DMS53 treated with DMSO at 0.1 percent for 48 hours (cell line): ENCODE measurements at regions not wholly inside any gene's neighbourhood (a gene's known extent, or its start where the extent isn't known, plus 50 kb on each side); places are given as distances from the start of the nearest gene placed in this dataset.
"Not testable (repeated sequence)": the region's sequence is repeated elsewhere in the genome, so short reads cannot be mapped to it uniquely, and the experiment has no call there.

ENCODE experiments used
- DNase-seq: peaks from one replicate; lab custom pipeline; 2025; ENCODE audit not compliant: unreplicated experiment; lab: John Stamatoyannopoulos, UW

DNA sequence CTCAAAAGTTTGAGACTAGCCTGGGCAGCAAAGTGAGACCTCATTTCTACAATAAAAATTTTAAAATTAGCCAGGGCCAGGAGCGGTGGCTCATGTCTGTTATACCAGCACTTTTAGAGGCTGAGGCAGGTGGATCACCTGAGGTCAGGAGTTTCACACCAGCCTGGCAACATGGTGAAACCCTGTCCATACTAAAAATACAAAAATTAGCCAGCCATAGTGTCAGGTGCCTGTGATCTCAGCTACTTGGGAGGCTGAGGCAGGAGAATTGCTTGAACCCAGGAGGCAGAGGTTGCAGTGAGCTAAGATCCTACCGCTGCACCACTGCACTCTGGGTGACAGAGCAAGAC lies 85.1 kb upstream of the MAP4 start:
- DNase-seq: not testable (repeated sequence)

- DNase-seq: no peak
Measured at GRCh38 chr3:48092270-48092669, 76.1 kb upstream of the MAP4 start.

DNA sequence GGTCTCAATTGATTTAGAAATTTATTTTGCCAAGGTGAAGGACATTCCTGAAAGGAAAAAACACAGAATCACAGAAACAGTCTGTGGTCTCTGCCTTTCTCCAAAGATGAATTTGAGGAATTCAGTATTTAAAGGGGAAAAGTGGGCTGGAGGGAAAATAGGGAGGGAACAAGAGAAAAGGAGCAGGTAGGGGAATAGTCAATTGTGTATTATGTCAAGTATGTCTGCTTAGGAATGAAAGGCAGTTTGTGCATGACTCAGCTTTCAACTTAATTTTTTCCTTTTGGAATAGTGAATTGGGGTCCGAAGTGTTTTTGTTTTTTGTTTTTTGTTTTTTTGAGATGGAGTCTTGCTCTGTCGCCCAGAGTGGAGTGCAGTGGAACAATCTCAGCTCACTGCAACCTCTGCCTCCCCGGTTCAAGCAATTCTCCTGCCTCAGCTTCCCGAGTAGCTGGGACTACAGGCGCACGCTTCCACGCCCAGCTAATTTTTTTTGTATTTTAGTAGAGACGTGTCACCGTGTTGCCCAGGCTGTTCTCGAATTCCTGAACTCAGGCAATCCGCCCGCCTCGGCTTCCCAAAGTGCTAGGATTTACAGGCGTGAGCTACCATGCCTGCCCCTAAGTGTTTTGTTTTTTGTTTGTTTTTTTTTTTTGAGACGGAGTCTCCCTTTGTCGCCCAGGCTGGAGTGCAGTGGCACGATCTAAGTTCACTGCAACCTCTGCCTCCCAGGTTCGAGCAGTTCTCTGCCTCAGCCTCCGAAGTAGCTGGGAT lies 74.1 kb upstream of the MAP4 start:
- DNase-seq: no peak

DNA sequence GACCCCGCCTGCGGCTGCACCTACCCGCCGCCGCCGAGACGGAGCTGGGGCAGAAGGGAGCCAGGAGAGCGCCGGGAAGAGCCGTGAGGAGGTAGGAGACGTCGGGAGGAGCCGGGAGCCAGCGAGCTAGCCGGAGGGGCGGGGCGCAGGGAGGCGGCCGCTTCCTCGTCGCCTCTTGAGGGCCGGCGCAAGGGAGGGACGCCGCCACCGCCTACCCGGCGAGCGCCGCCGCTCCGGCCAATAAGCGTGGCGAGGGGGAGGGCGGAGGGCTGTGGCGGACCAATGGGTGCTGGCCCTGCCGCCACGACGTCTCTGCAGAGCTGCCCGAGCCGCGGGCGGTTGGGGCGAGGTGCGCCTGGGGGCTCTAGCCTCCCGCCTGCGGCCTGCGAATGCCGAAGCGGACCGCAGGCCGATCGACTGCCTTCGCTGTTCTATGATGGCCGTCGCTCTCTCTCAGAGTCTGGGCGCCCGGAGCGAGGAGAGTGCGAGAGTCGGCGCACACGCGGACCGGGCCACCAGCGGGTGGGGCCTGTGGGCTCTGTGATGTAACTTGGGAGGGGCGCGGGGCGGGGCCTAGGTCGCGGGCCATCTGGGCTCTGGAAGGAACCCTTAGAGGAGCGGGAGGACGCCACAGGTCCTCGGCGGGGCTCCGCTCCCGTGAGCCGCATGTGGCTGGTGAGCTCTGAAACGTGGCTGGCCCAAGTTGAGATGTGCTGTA lies 72.7 kb upstream of the MAP4 start:
- DNase-seq: peak; percentile 67

GRCh38 chr3:48088056-48088748 lies 72.0 kb upstream of the MAP4 start:
- DNase-seq: no peak

GRCh38 chr3:48086705-48087104 lies 70.5 kb upstream of the MAP4 start:
- DNase-seq: no peak

DNA sequence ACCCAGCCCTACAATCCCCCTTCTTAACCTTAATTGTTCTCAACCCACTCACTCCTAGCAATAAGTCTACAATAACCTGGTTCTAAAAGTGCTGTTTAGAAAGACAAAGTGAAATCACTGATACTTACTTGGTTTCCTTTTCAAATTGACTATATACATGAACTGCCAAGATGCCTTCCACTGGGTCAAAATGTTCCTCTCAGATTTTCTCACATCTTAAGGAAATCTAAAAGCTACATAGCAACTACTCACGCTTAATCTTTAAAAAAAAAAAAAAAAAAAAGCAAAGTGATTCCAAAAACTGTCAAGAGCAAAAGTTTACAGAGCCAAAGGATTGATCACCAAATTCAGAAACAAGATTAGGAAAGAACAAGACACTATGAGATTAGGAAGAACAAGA lies 68.7 kb upstream of the MAP4 start:
- DNase-seq: no peak

GRCh38 chr3:48084170-48084569 lies 68.0 kb upstream of the MAP4 start:
- no peak for DNase-seq

GRCh38 chr3:48082580-48083184 lies 66.5 kb upstream of the MAP4 start:
- no peak for DNase-seq

- no peak for DNase-seq
Measured at GRCh38 chr3:48077815-48078214, 61.6 kb upstream of the MAP4 start.

GRCh38 chr3:48070030-48070429 lies 53.8 kb upstream of the MAP4 start:
- no peak for DNase-seq

GRCh38 chr3:48069339-48069738 lies 53.1 kb upstream of the MAP4 start:
- DNase-seq: no peak

- no peak for DNase-seq
Measured at GRCh38 chr3:48068886-48069285, 52.7 kb upstream of the MAP4 start.

DNA sequence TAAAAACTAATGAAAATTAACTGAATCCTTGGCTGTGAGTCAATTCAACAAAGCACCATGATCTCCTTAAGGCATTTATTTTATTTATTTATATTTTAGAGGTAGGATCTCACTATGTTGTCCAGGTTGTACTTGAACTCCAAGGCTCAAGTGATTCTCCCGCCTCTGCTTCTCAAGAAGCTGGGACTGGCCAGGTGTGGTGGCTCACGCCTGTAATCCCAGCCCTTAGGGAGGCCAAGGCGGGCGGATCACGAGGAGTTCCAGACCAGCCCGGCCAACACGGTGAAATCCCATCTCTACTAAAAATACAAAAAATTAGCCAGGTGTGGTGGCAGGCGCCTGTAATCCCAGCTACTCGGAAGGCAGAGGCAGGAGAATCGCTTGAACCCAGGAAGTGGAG lies 52.1 kb upstream of the MAP4 start:
- DNase-seq: not testable (repeated sequence)

DNA sequence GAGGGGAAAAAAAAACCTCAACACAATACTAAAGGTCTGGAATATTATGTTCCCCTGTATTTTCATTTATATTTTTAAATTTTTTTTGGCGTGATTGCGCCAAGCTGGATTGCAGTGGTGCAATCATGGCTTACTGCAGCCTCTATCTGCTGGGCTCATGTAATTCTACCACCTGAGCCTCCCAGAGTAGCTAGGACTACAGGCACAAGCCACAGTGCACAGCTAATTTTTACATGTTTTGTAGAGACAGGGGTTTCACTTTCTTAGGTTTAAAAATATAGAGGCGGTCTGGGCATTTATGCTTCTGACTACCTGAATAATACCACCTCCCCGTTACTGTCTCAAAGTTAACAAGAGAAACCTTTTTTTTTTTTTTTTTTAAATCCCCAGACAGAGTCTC lies 51.1 kb upstream of the MAP4 start:
- DNase-seq: no peak
